SK-MEL-5 (cell line): ENCODE measurements at regions not wholly inside any gene's neighbourhood (a gene's known extent, or its start where the extent isn't known, plus 50 kb on each side); places are given as distances from the start of the nearest gene placed in this dataset.

Source experiments
- DNase-seq: peaks from one replicate; pipeline ENCODE4 v3.0.0-alpha.2; 2016; ENCODE audit warnings: low read depth, low spot score
- in situ Hi-C: cut with HindIII; loops from 2 replicates; pipeline ENCODE4 v1.10.0; 2016; ENCODE audit warnings: low sequenced_read_pairs, high pct_unique_total_duplicates, low pct_unique_long_range_greater_than_20kb

DNA sequence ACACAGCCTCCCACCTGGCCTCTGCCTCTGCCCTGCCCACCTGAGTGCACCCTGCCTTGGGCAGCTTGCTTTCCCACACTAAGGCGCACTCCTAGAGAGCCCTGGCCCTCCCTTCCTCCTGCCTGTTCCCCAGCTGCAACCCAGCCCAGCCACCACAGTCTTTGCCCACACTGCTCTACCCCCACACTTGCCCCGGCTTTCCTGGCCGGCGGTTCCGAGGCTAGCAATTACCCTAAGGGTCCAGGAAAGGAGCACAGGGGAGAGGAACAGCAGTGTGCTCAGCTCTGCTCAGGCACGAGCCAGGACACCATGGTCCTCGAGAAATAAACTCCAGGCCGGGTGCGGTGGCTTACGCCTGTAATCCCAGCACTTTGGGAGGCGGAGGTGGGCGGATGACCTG is 237.8 kb upstream of the RAB6C start:
- in situ Hi-C loops, result no loop called here
- no peak for DNase-seq

DNA sequence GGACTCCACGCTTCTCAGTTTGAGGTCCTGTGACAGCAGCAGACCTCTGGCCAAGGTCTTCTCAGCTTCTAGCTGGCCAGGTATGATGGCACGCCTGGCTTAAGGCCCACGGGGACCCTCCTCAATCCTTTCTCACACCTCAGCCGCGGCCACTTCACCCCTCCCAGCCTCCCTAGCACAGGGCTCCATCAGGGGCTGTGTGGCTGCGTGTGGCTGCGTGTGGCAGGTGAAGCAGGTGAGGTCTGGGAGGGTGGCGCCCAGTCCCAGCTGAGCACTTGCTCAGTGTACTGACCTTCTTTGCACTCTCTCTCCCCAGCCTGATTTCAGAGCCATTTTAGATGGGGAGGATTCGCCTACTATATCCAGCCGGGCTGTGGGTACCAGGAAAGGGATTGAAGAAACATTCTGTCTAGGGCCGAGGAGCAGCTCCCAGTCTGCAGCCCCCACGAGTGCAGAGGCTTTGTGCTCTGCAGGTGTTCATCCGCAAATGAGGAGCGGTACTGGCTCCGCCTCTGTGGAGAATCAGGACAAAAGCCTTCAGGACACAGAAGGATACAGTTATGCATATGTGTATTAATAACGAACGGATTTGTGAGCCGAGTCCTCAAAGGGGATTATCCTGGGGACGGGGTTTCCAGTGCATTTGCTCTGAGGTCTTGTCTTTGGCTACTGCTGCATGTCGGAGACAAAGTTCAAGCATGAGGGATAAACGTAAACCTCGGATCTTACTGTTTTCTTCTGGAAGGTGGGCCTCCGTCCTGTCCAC is 236.9 kb upstream of the RAB6C start:
- in situ Hi-C loops, result no loop called here
- no peak for DNase-seq

DNA sequence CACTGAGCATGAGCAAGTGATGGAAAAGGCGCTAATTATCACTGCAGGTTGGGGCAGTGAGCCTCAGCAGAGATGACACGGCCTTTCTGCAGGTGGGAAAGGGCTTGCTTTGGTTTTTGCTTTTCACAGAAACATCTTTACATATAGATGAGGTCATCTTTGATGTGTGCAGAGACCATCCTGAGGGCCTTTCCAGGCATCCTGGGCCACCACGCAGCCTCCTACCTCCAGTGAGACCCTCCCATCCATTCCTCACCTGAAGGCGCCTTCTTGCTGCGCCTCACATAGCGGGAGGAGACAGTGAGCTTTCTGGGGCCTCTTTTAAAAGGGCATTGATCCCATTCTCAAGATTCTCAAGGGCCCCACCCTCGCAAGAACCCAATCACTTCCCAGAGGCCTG is 235.3 kb upstream of the RAB6C start:
- in situ Hi-C loops, result no loop called here

DNA sequence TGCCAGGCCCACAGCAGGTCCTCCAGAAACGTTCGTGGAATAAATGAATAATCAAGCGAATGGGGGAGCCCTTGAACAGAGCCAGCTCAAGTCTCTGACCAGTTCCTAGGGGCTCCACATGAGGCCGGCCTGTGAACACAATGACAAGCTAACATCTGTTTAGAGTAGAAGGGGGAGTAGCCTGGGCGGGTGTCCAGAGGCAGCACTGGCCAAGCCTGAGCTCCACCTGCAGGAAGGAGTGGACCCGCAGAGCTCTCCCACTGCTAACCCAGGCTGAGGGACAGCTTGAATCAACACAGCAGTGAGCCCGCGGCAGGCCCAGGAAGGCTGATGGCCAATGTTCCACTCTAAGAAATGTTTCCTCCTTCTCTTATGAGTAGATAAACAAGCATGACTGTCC is 234.8 kb upstream of the RAB6C start:
- no peak for DNase-seq
- in situ Hi-C loops, result no loop called here

More for the DNA sequence above, 235.3 kb upstream of the RAB6C start:
- DNase-seq, result no peak

DNA sequence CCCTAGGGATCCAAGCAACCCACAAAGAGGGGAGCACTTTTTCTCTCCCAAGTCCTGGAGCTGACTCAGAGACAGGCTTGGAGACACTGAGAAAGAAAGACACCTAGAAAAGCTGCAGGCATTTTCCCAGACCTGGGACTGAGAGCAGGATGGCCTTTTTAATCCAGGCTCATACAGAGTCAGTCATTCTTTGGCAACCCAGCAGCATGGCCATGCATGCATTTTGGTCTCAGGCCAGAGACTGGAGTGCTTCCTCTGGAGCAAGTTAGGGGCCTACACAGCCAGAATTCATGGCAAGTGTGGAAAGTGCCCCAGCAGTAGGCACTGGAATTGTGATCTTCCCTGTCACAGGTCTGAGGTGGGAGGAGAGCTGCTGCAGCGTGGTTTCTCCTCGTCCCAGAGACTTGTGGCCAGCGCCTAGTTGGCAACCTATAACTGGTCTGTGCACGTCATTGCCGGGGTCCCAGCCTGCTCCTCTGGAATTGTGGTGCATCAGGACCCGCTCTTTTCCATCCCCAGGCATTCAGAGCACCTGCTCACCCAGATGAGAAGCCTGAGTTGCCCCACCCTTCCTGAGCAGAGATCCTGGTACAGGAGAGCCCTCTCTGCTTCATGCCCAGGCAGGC is 231.9 kb upstream of the RAB6C start:
- in situ Hi-C loops, result no loop called here
- no peak for DNase-seq

DNA sequence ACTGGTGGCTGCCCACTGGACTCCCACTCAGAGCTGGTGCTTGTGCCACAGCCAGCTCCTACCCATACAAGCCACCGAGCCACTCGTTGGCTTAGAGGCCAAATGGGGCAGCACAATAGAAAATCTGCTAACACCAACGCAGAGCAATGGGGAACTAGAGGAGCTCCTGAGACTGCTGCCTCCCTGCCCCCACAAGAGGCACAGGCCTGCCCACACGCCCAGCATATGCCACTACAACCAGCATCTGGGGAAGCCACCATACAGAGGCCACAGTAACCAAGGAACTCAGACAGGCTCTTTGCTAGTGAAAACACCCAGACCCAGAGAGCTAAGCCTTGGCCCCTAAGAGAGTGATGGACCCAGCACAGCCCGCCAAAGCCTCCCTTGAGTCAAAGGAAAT is 231.2 kb upstream of the RAB6C start:
- in situ Hi-C loops, result no loop called here
- DNase-seq, result no peak

DNA sequence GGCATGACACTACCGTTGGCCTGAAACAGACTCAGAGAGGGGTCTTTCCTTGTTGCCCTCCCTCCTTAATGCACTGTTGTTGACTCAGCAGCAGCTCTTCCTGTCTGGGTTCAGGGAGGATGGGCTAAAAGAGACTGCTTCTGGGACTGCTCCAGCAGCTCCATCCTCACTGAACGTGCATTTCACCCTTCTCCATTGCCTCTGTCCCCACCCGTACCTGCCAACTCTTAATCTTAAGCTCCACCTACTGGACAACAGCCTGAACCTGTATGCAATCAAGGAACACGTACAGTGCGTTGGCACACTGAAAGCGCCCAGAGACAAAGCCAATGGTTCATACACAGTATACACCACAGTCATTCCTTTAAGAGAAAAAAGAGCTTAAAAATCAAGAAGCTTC is 230.8 kb upstream of the RAB6C start:
- DNase-seq, result peak; percentile 18
- in situ Hi-C loops, result no loop called here

DNA sequence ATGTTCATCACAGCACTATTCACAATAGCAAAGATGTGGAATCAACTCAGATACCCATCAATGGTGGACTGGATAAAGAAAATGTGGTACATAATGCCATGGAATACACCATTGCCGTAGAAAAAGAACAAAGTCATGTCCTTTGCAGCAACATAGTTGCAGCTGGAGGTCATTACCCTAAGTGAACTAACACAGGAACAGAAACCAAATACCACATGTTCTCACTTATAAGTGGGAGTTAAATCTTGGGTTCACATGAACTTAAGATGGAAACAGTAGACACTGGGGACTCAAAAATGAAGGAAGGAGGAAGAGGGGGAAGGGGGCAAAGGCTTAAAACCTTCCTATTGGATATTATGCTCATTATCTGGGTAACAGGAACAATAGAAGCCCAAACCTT is 228.1 kb upstream of the RAB6C start:
- in situ Hi-C loops, result no loop called here
- DNase-seq, result no peak

DNA sequence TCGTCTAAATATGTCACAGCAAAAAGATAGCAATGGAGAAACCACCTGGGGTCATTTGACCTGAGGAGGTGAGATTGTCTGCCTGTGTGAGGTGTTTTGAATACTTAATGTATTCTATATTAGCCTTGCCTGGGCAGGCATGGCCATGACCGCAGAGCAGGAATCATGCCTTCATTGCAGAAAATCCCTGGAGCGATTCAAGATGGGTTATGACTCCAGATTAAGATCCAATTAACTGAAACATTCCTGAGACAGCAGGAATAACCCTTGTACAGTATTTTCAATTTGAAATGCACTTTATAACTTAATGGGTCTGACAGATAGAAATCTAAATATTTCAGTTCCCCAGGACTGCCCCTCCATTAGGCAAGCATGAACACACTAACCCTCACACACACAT is 227.3 kb upstream of the RAB6C start:
- DNase-seq, result no peak

DNA sequence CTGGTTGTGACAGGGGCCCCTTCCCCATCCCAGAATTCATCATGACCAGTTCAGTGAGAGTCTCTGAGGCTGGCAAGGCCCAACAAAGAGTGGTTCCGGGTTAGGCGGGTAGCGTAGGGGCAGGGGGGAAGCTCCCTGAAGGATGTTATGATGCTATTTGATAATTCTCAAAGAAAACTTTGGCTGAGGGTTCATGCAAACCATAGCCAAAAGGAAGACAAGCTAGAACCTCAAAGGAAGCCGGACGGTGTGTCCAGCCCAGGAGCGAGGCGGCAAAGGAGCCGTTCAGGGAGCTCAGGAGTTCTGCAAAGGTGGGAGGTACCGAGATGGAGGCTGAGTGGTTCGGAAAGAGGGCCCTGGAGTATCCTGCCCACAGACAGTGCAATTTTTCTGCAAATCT is 226.8 kb upstream of the RAB6C start:
- DNase-seq, result no peak
- in situ Hi-C loops, result no loop called here

More for the DNA sequence above, 227.3 kb upstream of the RAB6C start:
- in situ Hi-C loops, result no loop called here

DNA sequence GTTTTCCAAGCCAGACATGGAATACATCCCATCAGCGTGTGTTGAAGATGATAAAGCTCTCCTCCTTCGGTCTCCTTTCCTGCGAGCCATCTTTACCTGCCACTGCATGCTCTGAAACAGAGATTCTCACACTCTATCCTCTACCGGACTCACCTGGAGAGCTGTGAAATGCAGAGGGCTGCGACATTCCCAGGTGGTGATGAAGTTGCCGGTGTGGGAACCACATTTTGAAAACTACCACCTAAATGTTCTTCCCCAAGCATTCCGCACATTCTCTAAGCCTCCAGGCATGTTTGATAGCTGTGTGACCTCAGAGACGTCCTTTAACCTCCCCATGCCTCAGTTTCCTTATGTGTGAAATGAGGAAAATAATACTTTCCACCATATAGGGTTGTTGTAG is 226.2 kb upstream of the RAB6C start:
- in situ Hi-C loops, result no loop called here
- DNase-seq, result no peak

DNA sequence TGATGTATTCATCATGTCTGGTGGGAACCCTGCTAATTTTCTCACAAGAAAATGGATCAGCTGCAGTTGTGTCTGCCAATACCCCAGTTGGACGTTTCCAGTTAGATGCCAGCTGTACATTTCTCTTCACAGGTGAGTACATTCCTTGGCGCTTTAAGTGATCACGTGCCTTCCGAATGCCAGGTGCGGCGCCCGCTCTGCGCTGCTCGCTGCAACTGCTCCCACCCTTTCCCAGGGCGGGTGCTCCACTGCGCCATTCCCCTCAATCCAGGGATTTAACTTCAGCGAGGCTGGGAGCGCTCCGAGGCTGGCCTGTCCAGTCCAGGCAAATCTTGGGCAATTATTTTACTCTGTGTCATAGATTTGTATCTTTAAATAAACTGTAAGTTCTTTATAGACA is 225.0 kb upstream of the RAB6C start:
- in situ Hi-C loops, result no loop called here

DNA sequence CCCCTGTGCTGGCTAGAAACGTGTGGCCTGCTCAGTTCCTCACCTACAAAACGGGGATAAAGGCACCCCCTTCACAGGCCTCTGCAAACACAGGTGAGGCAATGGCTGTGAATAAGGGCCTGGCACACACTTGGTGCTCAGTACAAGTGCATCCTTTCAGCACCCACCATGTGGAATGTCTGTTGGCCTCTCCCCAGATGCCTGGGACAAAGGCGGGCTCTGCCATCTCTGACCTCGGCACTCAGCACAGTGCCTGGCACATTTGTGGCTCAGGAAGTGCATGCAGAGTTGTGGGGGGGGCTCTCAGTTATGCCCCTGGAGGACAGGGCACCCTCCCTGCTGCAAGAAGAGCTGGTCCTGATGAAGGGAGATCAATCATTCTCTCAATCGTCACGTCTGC is 224.6 kb upstream of the RAB6C start:
- in situ Hi-C loops, result no loop called here
- no peak for DNase-seq

More for the DNA sequence above, 225.0 kb upstream of the RAB6C start:
- DNase-seq, result no peak

DNA sequence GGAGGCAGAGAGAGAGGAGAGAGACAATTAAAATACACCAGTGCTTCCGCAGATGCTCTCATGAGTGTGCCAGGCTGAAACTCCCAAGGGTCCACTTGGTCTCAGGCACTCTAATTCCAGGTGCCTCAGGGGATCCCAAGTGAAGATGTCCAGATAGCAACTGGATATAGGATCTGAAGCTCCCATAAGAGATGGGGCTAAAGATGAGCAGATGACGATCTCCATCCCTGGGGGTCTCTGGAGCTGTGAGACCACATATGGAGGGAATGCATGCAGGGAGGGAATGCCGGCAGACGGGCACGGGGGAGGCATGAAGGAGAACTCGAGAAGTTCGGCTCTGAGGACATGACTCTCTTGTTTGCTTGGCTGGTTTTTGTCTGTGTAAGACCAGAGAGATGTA is 223.7 kb upstream of the RAB6C start:
- in situ Hi-C loops, result no loop called here

DNA sequence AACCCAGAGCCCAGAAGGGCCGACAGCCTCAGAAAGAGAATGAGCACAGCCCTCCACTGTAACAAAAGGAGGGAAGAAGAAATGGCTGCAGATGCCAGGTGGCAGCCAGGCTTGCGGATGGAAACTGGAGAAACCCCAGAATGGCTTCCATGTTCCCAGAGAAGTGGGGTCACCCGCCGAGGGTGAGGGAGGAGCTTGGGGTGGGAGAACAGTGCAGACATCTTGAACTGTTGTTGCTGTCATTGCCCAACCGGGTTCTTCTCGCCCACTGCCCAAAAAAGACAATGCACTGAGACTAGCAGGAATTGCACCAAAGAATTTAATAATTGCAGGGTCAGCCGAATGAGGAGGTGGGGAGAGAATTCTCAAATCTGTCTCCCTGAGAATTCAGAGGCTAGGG is 223.2 kb upstream of the RAB6C start:
- in situ Hi-C loops, result no loop called here

More for the DNA sequence above, 223.7 kb upstream of the RAB6C start:
- no peak for DNase-seq

DNA sequence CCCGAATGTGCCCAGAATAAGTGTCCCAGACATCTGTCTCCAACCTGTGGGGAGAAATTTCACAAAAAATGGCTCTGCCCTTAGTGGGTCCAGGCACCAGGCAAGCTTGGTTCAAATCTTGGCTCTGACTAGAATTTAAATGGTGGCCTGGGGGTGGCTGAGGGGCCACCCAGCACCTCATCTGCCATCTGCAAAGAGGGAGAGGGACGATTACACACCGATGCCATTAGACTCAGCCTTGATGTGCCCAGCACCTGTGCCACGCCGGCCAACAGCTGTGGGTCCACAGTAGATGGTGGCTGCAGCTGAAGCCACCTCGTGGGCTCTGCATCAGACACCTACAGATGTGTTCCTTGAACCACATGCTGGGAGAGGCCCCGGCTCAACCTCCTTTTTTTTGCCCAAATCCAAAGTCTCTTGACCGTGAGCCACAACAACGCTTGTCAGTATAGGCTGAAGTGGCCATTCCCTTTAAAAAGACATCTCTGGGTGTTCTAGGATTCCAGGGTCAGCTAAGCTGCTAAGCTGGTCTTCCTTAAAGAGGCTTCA is 222.0 kb upstream of the RAB6C start:
- in situ Hi-C loops, result no loop called here
- DNase-seq, result no peak

More for the DNA sequence above, 223.2 kb upstream of the RAB6C start:
- DNase-seq, result no peak

DNA sequence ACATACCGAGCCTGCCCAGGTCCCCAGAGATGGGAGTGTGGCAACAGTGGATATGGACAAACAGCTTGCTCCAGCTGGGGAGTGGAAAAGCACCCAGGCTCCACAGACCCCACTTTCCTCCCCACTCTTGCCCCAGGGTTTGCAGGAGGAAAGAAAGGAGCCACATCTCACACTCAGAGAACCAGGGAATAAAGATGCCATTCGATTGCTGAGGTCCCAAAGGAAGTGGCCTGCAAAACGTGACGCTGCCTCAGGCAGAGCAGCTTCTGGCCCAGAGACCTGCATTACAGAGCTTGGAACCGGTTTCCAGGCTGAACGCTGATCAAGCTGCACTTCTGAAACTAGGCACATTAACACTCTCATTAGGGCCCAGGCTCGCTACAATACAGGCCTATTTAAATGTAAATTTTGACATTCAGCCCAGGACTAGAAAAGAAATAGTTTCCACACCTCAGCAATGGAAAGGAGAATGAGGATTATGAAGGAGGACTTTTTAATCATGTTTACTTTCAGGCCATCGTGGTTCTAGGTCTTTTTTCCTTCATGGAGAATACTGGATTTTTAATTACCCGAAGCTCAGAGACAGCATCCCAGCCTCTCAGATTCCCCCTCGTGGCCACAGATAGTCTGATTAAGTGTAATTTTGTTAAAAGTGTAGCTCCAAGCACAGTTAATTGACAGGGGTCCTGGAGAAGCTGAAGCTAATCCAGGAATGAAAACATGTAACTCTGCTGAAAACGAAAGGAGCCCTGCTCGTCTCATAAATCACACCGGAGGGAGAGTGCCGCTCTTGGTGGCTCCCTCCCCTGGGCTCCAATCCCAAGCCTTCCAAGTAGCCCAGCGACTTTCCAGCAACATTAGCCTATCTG is 221.3 kb upstream of the RAB6C start:
- DNase-seq, result no peak
- in situ Hi-C loops, result no loop called here

DNA sequence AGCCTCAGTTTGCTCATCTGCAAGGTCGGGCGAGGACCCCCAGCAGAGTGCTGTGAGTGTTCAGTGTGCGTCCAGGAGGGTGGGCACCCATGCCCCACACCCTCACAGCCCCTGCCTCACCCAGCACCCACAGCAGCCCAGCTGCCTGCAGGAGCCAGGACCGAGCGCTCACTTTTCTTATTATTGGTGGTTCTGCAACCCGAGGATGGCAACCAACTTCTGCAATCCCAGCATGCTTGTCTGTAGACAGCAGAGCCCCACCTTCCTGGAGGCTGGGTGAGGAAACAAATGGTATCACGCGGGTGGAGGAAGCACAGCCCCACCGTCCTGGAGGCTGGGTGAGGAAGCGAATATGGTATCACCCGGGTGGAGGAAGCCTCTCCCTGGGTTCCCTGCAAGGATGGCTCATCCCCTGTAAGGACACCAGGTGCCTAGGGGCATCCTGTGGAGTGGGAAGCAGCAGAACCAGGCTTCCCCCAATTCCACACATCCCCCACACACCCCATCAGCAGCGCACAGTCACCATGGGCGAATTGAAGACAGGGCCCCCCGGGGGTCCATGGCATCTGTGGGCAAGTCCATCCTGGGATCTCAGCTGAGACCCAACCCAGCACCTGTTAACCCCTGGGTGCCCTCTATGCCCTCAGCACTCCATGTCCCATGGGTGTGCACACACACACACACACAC is 220.5 kb upstream of the RAB6C start:
- no peak for DNase-seq
- in situ Hi-C loops, result no loop called here
